NT2/D1 (cell line): ENCODE measurements at regions not wholly inside any gene's neighbourhood (a gene's known extent, or its start where the extent isn't known, plus 50 kb on each side); places are given as distances from the start of the nearest gene placed in this dataset.

Source experiments
- DNase-seq: peaks from one replicate; pipeline ENCODE4 v3.0.0-alpha.2; 2011; ENCODE audit warnings: low read depth, low spot score
- H3K27me3 ChIP-seq: 2 replicates; pipeline ENCODE4 v1.6.0; 2011; ENCODE audit warnings: mild to moderate bottlenecking; ENCODE audit not compliant: insufficient read length, insufficient read depth
- H3K36me3 ChIP-seq: 2 replicates; pipeline ENCODE4 v1.6.1; 2011; ENCODE audit warnings: mild to moderate bottlenecking, low read length, mixed read lengths; ENCODE audit not compliant: insufficient read depth, insufficient read length
- H3K4me1 ChIP-seq: 2 replicates; pipeline ENCODE4 v1.5.1; 2011; ENCODE audit not compliant: insufficient read depth, insufficient read length
- H3K4me3 ChIP-seq: 2 replicates; pipeline ENCODE4 v1.5.1; 2011; ENCODE audit warnings: low read depth; ENCODE audit not compliant: insufficient read length
- H3K9ac ChIP-seq: 2 replicates; pipeline ENCODE4 v1.6.0; 2011; ENCODE audit warnings: low read depth; ENCODE audit not compliant: insufficient read length
- H3K9me3 ChIP-seq: 2 replicates; pipeline ENCODE4 v1.5.1; 2011; ENCODE audit warnings: mild to moderate bottlenecking, low read length; ENCODE audit not compliant: insufficient read depth
- SUZ12 ChIP-seq: IDR thresholded peaks from 2 replicates; pipeline ENCODE4 v1.6.1; 2011; ENCODE audit not compliant: insufficient read length, insufficient read depth; ENCODE audit errors: extremely low read depth
- YY1 ChIP-seq: IDR thresholded peaks from 2 replicates; pipeline ENCODE4 v1.6.1; 2011; ENCODE audit not compliant: insufficient read length, insufficient read depth
- ZNF274 ChIP-seq: IDR thresholded peaks from 2 replicates; pipeline ENCODE4 v1.6.1; 2011; ENCODE audit warnings: mild to moderate bottlenecking, low read depth, low read length

DNA sequence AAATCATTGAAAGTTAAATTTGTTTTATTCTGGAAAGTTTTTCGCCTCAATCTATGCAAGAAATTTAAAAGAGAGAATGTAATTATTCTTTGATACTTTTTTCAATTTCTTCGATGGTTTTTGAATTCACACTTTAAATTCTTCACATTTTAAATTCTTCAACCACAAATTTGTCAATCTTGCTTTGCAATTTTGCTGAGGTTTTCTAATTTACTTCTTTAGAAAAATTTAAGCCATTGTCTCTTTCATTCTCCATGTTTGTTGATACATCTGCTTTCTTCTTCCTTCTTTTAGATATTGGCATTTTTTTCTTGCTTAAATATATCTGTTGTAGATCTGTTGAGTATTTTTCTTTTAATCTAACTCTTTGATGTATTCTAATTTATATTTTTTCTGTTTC is 301.9 kb upstream of the DSEL start:
- H3K4me1 ChIP-seq: no peaks in the 10 kb centered on the region
- H3K9ac ChIP-seq: no peak overlapping the region
- no peak for DNase-seq
- H3K4me3 ChIP-seq: no peak overlapping the region
- no peak for TF ChIP-seq ZNF274
- no peak for TF ChIP-seq SUZ12
- no peak for TF ChIP-seq YY1
- H3K9me3 ChIP-seq: no peaks in the 10 kb centered on the region
- no peaks in the 10 kb centered on the region for H3K36me3 ChIP-seq
- no peaks in the 10 kb centered on the region for H3K27me3 ChIP-seq

GRCh38 chr18:67815280-67815679 is 298.8 kb upstream of the DSEL start:
- H3K9me3 ChIP-seq: no peaks in the 10 kb centered on the region
- H3K4me1 ChIP-seq: no peaks in the 10 kb centered on the region
- DNase-seq: no peak
- no peaks in the 10 kb centered on the region for H3K36me3 ChIP-seq
- TF ChIP-seq SUZ12 (no peak), YY1 (no peak), ZNF274 (no peak)
- no peak overlapping the region for H3K9ac ChIP-seq
- H3K4me3 ChIP-seq: no peak overlapping the region
- H3K27me3 ChIP-seq: no peaks in the 10 kb centered on the region

- no peaks in the 10 kb centered on the region for H3K4me1 ChIP-seq
- H3K9ac ChIP-seq: no peak overlapping the region
- no peak overlapping the region for H3K4me3 ChIP-seq
- H3K36me3 ChIP-seq: no peaks in the 10 kb centered on the region
- DNase-seq: no peak
- TF ChIP-seq ZNF274 (no peak), YY1 (no peak), SUZ12 (no peak)
- no peaks in the 10 kb centered on the region for H3K27me3 ChIP-seq
- H3K9me3 ChIP-seq: no peaks in the 10 kb centered on the region
These were observed 297.0 kb upstream of the DSEL start for GRCh38 chr18:67813380-67814028.

DNA sequence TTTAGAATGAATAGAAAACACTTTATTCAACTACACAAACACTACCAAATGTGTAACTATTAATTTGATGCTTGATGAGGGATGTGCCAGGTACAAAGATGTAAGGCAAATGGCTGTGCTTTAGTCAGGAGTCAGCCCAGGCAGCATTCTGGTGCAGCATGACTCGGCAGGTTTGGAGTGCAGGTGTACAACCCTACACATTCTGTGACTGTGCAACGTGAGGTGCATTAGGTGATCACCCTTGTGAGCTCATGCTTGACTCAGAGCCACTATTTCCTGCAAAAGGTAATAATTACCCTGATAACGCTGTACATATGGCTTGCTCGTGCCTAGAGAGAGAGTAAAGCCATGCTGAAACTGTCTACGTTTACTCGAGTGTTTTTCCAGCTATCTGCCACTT is 288.7 kb upstream of the DSEL start:
- H3K9ac ChIP-seq: no peak overlapping the region
- H3K36me3 ChIP-seq: no peaks in the 10 kb centered on the region
- H3K9me3 ChIP-seq: peaks cover 6% of the 10 kb centered on the region
- no peak overlapping the region for H3K4me3 ChIP-seq
- no peaks in the 10 kb centered on the region for H3K27me3 ChIP-seq
- no peak for TF ChIP-seq YY1
- TF ChIP-seq ZNF274: no peak
- TF ChIP-seq SUZ12: no peak
- DNase-seq: no peak
- H3K4me1 ChIP-seq: no peaks in the 10 kb centered on the region

DNA sequence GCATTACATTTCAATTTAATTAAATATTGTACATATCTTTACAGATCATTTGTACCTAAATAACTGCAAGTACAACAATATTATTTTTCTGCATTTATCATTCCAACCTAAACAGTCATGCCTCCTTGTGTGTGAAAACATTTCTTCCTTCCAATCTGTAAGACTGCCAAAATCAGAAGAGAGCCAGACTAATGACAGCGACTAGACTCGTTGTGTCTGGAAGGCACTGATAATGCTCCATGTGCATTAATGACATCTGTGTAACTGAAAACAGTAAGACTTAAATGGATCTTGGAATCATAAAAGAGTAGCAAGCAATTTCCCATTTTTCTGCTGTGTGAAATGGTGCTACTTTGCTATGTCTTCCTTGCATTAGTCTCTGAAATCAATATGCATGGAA is 278.0 kb upstream of the DSEL start:
- no peaks in the 10 kb centered on the region for H3K27me3 ChIP-seq
- no peaks in the 10 kb centered on the region for H3K36me3 ChIP-seq
- no peak for DNase-seq
- H3K9me3 ChIP-seq: no peaks in the 10 kb centered on the region
- TF ChIP-seq SUZ12 (no peak), ZNF274 (no peak), YY1 (no peak)
- H3K9ac ChIP-seq: no peak overlapping the region
- no peaks in the 10 kb centered on the region for H3K4me1 ChIP-seq
- H3K4me3 ChIP-seq: no peak overlapping the region

GRCh38 chr18:67790527-67790926 is 274.0 kb upstream of the DSEL start:
- H3K4me1 ChIP-seq: no peaks in the 10 kb centered on the region
- no peak for DNase-seq
- H3K9me3 ChIP-seq: no peaks in the 10 kb centered on the region
- no peak overlapping the region for H3K4me3 ChIP-seq
- H3K36me3 ChIP-seq: no peaks in the 10 kb centered on the region
- no peaks in the 10 kb centered on the region for H3K27me3 ChIP-seq
- H3K9ac ChIP-seq: no peak overlapping the region
- no peak for TF ChIP-seq ZNF274
- TF ChIP-seq YY1: no peak
- no peak for TF ChIP-seq SUZ12

DNA sequence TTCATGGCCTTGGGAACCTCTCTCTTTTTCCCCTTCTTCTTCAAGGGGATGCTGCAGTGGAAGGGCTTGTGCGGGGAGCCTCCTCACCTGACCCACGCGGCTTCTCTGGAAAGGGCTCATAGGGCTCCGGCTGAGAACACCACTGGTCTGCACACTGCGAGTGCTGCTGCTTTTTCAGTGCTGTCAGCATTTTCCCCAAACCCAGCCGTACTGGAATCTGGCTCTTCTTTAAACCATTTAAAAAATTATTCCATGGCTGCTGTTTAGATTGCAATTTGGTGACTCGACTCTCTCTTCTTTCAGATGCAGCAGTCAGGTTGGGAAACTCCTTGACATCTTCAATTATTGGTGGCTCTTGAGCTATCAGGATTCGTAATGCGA is 272.6 kb upstream of the DSEL start:
- TF ChIP-seq SUZ12: no peak
- TF ChIP-seq YY1: no peak
- no peak for TF ChIP-seq ZNF274
- H3K4me1 ChIP-seq: no peaks in the 10 kb centered on the region
- DNase-seq: no peak
- no peak overlapping the region for H3K4me3 ChIP-seq
- H3K9me3 ChIP-seq: no peaks in the 10 kb centered on the region
- H3K27me3 ChIP-seq: no peaks in the 10 kb centered on the region
- no peaks in the 10 kb centered on the region for H3K36me3 ChIP-seq
- H3K9ac ChIP-seq: no peak overlapping the region
